Fibroblast of lung (primary cell): ENCODE measurements at regions not wholly inside any gene's neighbourhood (a gene's known extent, or its start where the extent isn't known, plus 50 kb on each side); places are given as distances from the start of the nearest gene placed in this dataset.

Experiments
- DNase-seq, 2 donors: peaks; one replicate each; pipeline versions ENCODE4 v3.0.0 to v3.0.0-alpha.2; 2010; ENCODE audit warnings: low read depth in 2 of 2
- H2AFZ ChIP-seq: 2 replicates; pipeline ENCODE4 v1.5.1; 2012; ENCODE audit warnings: low read length, control low read depth, inconsistent platforms
- H3K27ac ChIP-seq: 2 replicates; pipeline ENCODE4 v1.5.1; 2011; ENCODE audit warnings: low read length, control low read depth; ENCODE audit not compliant: insufficient read depth
- H3K27me3 ChIP-seq: 2 replicates; pipeline ENCODE4 v1.5.1; 2011; ENCODE audit warnings: mild to moderate bottlenecking, low read length; ENCODE audit not compliant: control insufficient read depth, insufficient read depth
- H3K36me3 ChIP-seq: 2 replicates; pipeline ENCODE4 v1.5.1; 2011; ENCODE audit warnings: low read length; ENCODE audit not compliant: control insufficient read depth, insufficient read depth
- H3K4me1 ChIP-seq: 2 replicates; pipeline ENCODE4 v1.5.1; 2011; ENCODE audit warnings: low read length; ENCODE audit not compliant: control insufficient read depth, insufficient read depth; ENCODE audit errors: extremely low read depth
- H3K4me2 ChIP-seq: 2 replicates; pipeline ENCODE4 v1.5.1; 2011; ENCODE audit warnings: low read length, control low read depth; ENCODE audit not compliant: insufficient read depth; ENCODE audit errors: extremely low read depth
- H3K4me3 ChIP-seq, 4 experiments: fragments of 200-600 bp in 1 of 4; sonication (generic) in 1 of 4; replicated peaks in 1 of 4; 2 replicates each; pipeline ENCODE4 v1.5.1; 2011 to 2016; ENCODE audit warnings: low read length in 4 of 4, low read depth in 3 of 4, mild to moderate bottlenecking in 3 of 4, control low read depth in 2 of 4, inconsistent platforms in 1 of 4, mixed read lengths in 1 of 4; ENCODE audit not compliant: insufficient read depth in 1 of 4; ENCODE audit errors: control extremely low read depth in 1 of 4
- H3K79me2 ChIP-seq: 2 replicates; pipeline ENCODE4 v1.5.1; 2012; ENCODE audit warnings: mild to moderate bottlenecking, low read length, inconsistent platforms; ENCODE audit not compliant: control insufficient read depth, insufficient read depth
- H3K9ac ChIP-seq: 2 replicates; pipeline ENCODE4 v1.5.1; 2011; ENCODE audit warnings: mild to moderate bottlenecking, low read length, control low read depth; ENCODE audit not compliant: insufficient read depth
- H3K9me3 ChIP-seq: 2 replicates; pipeline ENCODE4 v1.5.1; 2012; ENCODE audit warnings: low read depth, low read length; ENCODE audit not compliant: control insufficient read depth, insufficient read depth
- H4K20me1 ChIP-seq: 2 replicates; pipeline ENCODE4 v1.5.1; 2011; ENCODE audit warnings: low read length; ENCODE audit not compliant: control insufficient read depth, insufficient read depth; ENCODE audit errors: extremely low read depth
- CTCF ChIP-seq, 2 donors: IDR thresholded peaks in 1 of 2; conservative IDR thresholded peaks in 1 of 2; 1 replicate in 1 of 2; 2 replicates in 1 of 2; pipeline ENCODE4 v1.5.1; 2011 to 2012; ENCODE audit warnings: low read length in 2 of 2, control low read depth in 1 of 2, inconsistent platforms in 1 of 2, low read depth in 1 of 2, mild to moderate bottlenecking in 1 of 2
- EZH2 ChIP-seq: IDR thresholded peaks from 2 replicates; pipeline ENCODE4 v1.5.1; 2012; ENCODE audit warnings: low read length, control low read depth, mild to moderate bottlenecking; ENCODE audit errors: missing control alignments

GRCh38 chr10:2989292-2989947, 77.9 kb upstream of the PFKP start:
- H3K79me2 ChIP-seq, result no peaks in the 10 kb centered on the region

GRCh38 chr10:2987185-2987768, 80.1 kb upstream of the PFKP start:
- Histone ChIP-seq H3K27me3 (no peaks in the 10 kb centered on the region), H3K4me1 (no peaks in the 10 kb centered on the region), H3K27ac (no peak overlapping the region), H3K36me3 (no peaks in the 10 kb centered on the region), H3K79me2 (no peaks in the 10 kb centered on the region), H2AFZ (no peak overlapping the region), H3K4me2 (no peak overlapping the region), H3K4me3 (no peak overlapping the region), H4K20me1 (no peaks in the 10 kb centered on the region), H3K9ac (no peak overlapping the region), H3K9me3 (no peaks in the 10 kb centered on the region)
- DNase-seq, result no peak
- TF ChIP-seq CTCF (conservative IDR thresholded peaks at IDR 0.05 in 1 of 2, IDR thresholded peaks at IDR 0.05 in 1 of 2; ENCODE audit: low read depth in 1 of 2, low read length in 2 of 2) (no peak), EZH2 (no peak)

More at GRCh38 chr10:2989292-2989947, 77.9 kb upstream of the PFKP start:
- Histone ChIP-seq H3K27ac (no peak overlapping the region), H3K36me3 (no peaks in the 10 kb centered on the region), H2AFZ (no peak overlapping the region), H3K4me3 (no peak overlapping the region), H4K20me1 (no peaks in the 10 kb centered on the region), H3K27me3 (no peaks in the 10 kb centered on the region), H3K9me3 (no peaks in the 10 kb centered on the region), H3K9ac (no peak overlapping the region), H3K4me2 (no peak overlapping the region), H3K4me1 (no peaks in the 10 kb centered on the region)
- DNase-seq, result no peak
- TF ChIP-seq EZH2, result no peak
- TF ChIP-seq CTCF (conservative IDR thresholded peaks at IDR 0.05 in 1 of 2, IDR thresholded peaks at IDR 0.05 in 1 of 2; ENCODE audit: low read depth in 1 of 2, low read length in 2 of 2), result no peak

- Histone ChIP-seq H4K20me1 (no peaks in the 10 kb centered on the region), H3K4me1 (no peaks in the 10 kb centered on the region), H3K36me3 (no peaks in the 10 kb centered on the region), H3K4me2 (no peak overlapping the region), H3K9me3 (no peaks in the 10 kb centered on the region), H3K9ac (no peak overlapping the region), H2AFZ (no peak overlapping the region), H3K27ac (no peak overlapping the region), H3K4me3 (no peak overlapping the region), H3K27me3 (no peaks in the 10 kb centered on the region), H3K79me2 (no peaks in the 10 kb centered on the region)
- no peak for DNase-seq
- no peak for TF ChIP-seq CTCF (conservative IDR thresholded peaks at IDR 0.05 in 1 of 2, IDR thresholded peaks at IDR 0.05 in 1 of 2; ENCODE audit: low read depth in 1 of 2, low read length in 2 of 2)
- no peak for TF ChIP-seq EZH2
Measured at GRCh38 chr10:2986391-2986801, 81.0 kb upstream of the PFKP start.
